ENCODE measurements at regions not wholly inside any gene's neighbourhood (a gene's known extent, or its start where the extent isn't known, plus 50 kb on each side); places are given as distances from the start of the nearest gene placed in this dataset.
"Not testable (repeated sequence)": the region's sequence is repeated elsewhere in the genome, so short reads cannot be mapped to it uniquely, and the experiment has no call there.

DNA sequence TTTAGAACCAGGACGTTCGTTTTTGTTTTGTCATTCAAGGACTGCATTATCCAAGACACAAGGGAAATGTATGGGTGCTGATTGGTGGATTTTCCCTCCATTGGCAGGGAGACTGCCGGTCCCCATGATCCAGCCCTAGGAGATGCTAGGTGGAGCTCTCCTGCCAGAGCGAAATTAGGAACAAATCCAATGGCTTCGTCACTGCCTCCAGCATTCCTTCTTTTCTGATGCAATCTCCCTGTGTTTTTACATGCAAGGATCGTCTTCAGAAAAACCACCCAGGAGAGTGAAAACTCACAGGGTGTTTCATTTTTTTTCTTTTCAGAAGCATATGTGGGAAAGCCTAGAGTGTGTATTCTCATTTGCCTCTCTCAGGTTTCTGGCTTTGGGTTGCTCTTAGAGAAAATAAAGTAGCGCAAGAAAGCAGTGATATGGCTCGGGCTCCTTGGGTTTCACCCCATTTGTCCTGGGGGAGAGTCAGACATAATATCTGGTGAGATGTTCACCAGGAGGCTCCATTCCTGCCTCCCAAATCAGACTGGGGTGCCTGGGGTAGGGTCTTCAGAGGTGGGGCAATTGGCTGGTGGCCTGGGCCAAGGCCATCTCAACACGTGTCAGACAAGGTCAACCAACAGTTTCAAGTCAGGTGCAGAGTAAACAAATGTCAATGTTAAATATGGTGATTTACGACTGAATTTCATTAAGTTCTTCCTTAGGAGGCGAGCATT lies 450.9 kb upstream of the MKI67 start:
- DNase-seq (ENCODE audit: low read depth), result peak; percentile 64

- no peak for DNase-seq (ENCODE audit: low read depth)
Observed at GRCh38 chr10:128577958-128578750, 451.9 kb upstream of the MKI67 start.

- DNase-seq (ENCODE audit: low read depth), result no peak
Observed at GRCh38 chr10:128578766-128579165, 452.5 kb upstream of the MKI67 start.

DNA sequence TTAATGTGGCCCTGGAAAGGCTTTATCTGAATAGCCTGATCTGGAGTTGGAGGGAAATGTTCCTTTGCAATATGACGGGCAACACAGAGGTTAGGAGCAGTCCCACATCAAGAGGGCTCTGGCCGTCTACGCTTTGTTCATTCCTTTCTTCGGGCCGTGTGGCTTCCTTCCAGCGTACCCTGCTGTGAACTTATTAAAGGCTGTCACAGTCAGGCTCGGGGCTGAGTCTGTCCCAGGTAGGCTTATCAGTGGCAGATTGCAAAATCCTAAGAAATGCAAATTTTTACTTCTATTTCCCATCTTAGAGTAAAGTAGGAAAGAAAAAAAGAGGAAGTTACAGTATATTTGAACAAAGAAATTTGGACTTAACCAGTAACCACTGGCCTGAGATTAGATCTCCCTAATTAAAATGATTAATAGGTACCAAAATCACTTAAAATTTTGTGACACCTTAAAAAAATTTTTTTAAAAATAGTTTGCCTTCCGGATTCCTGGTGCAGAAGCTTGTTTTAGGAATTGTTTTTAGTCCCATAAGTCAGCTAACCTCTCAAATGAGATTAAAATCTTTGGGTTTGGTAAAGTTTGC lies 453.1 kb upstream of the MKI67 start:
- no peak for DNase-seq (ENCODE audit: low read depth)

- no peak for DNase-seq (ENCODE audit: low read depth)
Observed at GRCh38 chr10:128579901-128580300, 453.7 kb upstream of the MKI67 start.

- DNase-seq (ENCODE audit: low read depth), result not testable (repeated sequence)
Observed at GRCh38 chr10:128583125-128583524, 456.9 kb upstream of the MKI67 start.

DNA sequence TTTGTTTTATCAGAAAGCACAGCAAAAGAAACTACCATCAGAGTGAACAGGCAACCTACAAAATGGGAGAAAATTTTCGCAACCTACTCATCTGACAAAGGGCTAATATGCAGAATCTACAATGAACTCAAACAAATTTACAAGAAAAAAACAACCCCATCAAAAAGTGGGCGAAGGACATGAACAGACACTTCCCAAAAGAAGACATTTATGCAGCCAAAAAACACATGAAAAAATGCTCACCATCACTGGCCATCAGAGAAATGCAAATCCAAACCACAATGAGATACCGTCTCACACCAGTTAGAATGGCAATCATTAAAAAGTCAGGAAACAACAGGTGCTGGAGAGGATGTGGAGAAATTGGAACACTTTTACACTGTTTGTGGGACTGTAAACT lies 460.4 kb upstream of the MKI67 start:
- DNase-seq (ENCODE audit: low read depth), result not testable (repeated sequence)

- no peak for DNase-seq (ENCODE audit: low read depth)
Observed at GRCh38 chr10:128587689-128588088, 461.5 kb upstream of the MKI67 start.

- no peak for DNase-seq (ENCODE audit: low read depth)
Observed at GRCh38 chr10:128588402-128588801, 462.2 kb upstream of the MKI67 start.

DNA sequence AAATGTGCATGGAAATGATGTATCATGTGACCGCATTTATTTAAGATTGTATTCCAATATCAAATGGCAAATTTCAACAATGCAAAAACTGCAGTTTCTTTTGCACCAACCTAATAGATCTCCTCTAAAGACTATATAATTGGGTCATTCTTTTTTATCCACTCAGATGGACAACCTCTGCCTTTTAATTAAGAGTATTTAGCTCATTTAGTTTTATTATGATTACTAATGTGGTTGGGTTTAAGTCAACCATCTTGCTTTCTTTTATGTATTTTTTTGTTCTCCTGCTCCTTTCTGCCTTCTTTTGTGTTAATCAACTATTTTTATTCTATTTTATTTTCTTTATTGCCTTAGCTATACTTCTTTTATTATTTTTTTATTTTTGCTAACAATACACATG lies 468.5 kb upstream of the MKI67 start:
- DNase-seq (ENCODE audit: low read depth), result no peak

GRCh38 chr10:128596906-128597305 lies 470.7 kb upstream of the MKI67 start:
- DNase-seq (ENCODE audit: low read depth), result no peak

DNA sequence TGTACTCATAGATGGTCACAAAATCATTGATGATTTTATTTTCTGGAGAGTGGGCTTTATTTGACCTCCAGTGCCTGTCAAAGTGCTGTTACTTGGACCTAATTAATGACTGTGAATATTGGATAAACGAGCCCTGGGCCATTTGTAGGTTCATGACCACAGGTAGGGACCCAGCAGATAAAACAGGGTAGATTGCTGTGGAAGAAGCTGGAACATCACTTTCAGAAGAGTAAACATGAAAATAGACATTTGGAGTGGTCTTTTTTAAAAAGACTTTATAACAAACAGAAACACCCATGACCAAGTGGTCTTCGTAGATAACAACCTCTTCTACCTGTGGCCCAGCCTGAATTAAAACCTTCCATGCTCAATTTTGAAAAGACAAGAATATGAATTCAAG lies 472.8 kb upstream of the MKI67 start:
- DNase-seq (ENCODE audit: low read depth), result no peak

DNA sequence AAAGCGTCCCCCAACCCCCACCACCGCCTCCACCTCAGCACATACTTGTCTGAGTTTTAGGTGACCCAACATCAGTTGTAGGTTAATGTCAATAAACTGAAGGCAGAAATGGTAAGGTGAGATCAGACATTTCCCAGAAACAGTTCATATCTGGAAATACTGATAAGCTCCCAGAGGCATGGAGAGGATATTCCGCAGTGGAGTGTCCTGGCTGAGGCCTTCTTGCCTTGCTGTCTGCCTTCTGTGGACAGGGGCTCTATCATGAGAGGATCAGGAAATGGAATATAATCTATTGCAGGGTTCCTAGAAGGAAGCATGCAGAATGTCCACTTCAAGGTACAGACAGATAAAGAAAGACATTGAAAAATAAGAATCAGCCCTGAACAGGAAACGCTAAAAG lies 473.3 kb upstream of the MKI67 start:
- no peak for DNase-seq (ENCODE audit: low read depth)

GRCh38 chr10:128602183-128602582 lies 476.0 kb upstream of the MKI67 start:
- no peak for DNase-seq (ENCODE audit: low read depth)

DNA sequence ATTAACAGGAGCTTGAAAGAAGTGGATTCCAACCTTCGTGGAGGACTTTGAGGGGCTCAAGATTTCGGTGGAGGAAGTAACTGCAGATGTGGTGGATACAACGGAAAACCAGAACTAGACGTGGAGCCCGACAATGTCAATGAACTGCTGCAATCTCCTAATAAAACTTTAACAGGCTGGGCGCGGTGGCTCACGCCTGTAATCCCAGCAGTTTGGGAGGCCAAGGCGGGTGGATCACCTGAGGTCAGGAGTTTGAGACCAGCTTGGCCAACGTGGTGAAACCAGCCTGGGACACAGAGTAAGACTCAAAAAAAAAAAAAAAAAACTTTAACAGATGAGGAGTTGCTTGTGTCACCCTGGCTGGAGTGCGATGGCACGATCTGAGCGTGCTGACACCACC lies 477.8 kb upstream of the MKI67 start:
- no peak for DNase-seq (ENCODE audit: low read depth)

DNA sequence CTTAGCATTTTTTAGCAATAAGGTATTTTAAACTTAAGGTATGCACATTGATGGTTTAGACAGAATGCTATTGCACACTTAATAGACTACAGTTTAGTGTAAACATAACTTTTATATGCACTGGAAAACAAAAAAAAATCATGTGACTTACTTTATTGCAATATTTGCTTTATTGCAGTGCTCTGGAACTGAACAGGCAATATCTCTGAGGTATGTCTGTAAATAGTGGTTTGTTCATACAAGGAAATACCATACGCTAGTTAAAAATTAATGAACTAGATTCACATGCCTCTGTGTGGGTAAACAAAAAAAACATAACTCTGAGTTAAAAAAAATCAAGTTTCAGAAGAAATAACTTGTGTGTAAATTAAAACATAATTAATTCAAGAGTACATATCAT lies 479.0 kb upstream of the MKI67 start:
- DNase-seq (ENCODE audit: low read depth), result no peak

- DNase-seq (ENCODE audit: low read depth), result no peak
Observed at GRCh38 chr10:128606055-128606454, 479.8 kb upstream of the MKI67 start.

DNA sequence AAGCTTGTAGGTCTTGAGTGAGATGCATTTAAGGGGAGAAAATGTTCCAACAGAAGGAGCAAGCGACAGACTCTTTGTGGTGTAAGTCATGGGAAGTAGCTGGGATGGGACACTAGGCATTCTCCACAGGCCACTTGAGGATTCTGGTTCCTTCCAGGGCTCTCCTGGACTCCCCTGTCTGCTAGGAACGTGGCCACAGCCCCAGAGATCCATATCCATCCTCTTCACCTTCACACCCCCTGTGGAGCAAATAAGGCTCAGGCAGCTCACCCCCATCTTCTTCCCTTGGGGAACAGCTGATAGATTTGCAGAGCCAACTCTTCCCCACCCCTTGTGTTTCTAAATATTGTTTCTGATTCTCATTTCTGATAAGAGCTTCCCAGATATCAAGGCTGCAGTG lies 482.6 kb upstream of the MKI67 start:
- no peak for DNase-seq (ENCODE audit: low read depth)

GRCh38 chr10:128609460-128609859 lies 483.2 kb upstream of the MKI67 start:
- DNase-seq (ENCODE audit: low read depth), result no peak

DNA sequence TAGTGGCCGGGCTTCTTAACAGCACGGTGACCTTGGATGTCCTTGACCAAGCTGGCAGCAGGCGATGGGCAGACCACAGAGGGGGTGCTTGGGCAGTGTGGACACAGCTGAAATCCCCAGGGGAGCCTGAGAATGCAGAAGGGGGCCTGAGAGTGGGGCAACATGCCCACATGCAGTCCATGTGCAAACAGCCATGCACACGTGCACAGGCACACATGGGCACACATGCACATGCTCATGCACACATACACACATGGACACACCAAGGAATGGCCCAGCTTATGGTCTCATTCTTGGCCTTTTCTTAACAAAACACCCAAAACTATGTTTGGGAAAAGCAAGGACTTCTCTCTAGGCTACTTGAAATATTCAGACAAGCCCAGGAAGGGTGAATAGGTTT lies 483.9 kb upstream of the MKI67 start:
- no peak for DNase-seq (ENCODE audit: low read depth)

DNA sequence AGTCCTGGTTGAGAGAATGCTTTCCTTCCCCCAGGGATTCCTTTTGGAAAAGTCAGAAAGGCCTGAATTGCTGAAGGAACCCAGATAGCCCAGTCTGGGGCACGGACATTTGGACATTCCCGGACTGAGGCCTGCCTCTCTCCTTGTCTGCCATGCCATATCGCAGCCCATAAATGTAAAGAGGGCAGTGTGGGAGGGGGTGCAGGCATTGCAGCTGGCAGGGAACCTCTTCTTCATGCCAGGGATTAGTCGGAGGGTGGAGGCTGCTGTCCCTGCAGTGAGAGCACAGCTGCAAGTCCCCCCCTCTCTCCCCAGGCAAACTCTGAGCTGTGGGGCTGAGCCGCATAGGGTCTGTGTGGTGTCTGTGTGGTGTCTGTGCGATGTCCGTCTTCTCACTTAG lies 486.0 kb upstream of the MKI67 start:
- no peak for DNase-seq (ENCODE audit: low read depth)

- no peak for DNase-seq (ENCODE audit: low read depth)
Observed at GRCh38 chr10:128612631-128613030, 486.4 kb upstream of the MKI67 start.

GRCh38 chr10:128614016-128614605 lies 487.9 kb upstream of the MKI67 start:
- DNase-seq (ENCODE audit: low read depth), result no peak
